Mammary epithelial cell (primary cell): ENCODE measurements at regions not wholly inside any gene's neighbourhood (a gene's known extent, or its start where the extent isn't known, plus 50 kb on each side); places are given as distances from the start of the nearest gene placed in this dataset.

ENCODE experiments used
- CTCF ChIP-seq, 2 donors: IDR thresholded peaks in 1 of 2; conservative IDR thresholded peaks in 1 of 2; 2 replicates each; pipeline ENCODE4 v1.5.1; 2011 to 2012; ENCODE audit warnings: inconsistent platforms in 2 of 2, low read length in 2 of 2, mild to moderate bottlenecking in 2 of 2, control low read depth in 1 of 2, low read depth in 1 of 2; ENCODE audit not compliant: insufficient read depth in 1 of 2; ENCODE audit errors: extremely low read depth in 1 of 2
- EZH2 ChIP-seq: IDR thresholded peaks from 2 replicates; pipeline ENCODE4 v1.6.1; 2012; ENCODE audit warnings: low read length, inconsistent platforms, borderline replicate concordance

GRCh38 chr10:61001731-61002122 is 57.7 kb upstream of the RHOBTB1 start:
- TF ChIP-seq CTCF (conservative IDR thresholded peaks at IDR 0.05 in 1 of 2, IDR thresholded peaks at IDR 0.05 in 1 of 2; ENCODE audit: extremely low read depth in 1 of 2, insufficient read depth in 1 of 2, low read depth in 1 of 2, low read length in 2 of 2) = no peak
- no peak for TF ChIP-seq EZH2
